HG03045 (cell line): ENCODE measurements at regions not wholly inside any gene's neighbourhood (a gene's known extent, or its start where the extent isn't known, plus 50 kb on each side); places are given as distances from the start of the nearest gene placed in this dataset.

Source experiments
- ATAC-seq: cut with Tn5 transposase; IDR thresholded peaks from one replicate; pipeline ENCODE4 v1.9.1; 2021; ENCODE audit warnings: mild to moderate bottlenecking, moderate library complexity; ENCODE audit not compliant: unreplicated experiment

DNA sequence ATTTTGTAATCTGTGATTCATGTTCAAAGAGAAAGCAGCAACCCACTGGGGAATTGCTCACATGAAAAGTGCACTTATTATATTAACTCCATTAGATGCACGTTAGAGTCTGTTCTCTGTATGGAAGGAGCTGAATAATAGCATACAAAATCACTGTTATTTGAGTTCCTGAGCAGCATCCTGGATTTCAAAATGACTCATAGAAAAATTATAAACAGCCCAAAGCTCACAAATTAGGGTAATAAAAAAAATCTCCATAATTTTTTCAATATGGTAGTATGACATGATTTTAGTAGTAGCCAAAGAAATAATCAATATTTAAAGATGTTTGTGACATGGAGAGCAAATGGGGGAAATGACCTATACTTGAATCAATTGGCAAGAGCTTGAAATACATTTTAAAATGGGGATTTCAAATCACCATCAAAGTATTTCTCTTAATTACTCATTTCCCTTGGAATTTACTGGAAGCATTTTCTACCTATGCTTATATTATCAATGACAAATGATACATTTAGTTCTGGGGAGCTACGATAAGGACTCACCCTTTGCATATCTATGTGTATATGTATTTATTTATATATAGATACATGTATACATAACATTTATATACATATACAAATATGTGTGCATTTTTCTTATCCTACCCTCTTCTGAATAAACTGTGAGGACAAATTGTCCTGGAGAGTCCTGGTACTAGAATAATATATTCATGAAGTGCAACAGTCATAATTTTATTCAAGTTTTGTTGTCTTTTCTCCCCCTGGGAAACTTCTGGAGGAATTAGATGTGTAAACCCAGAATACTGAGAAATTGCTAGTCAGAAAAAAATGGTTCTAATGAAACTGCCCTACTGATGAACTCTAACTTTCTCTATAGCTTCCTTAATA lies 116.3 kb downstream of the RPL22L1 start:
- ATAC-seq: no peak

DNA sequence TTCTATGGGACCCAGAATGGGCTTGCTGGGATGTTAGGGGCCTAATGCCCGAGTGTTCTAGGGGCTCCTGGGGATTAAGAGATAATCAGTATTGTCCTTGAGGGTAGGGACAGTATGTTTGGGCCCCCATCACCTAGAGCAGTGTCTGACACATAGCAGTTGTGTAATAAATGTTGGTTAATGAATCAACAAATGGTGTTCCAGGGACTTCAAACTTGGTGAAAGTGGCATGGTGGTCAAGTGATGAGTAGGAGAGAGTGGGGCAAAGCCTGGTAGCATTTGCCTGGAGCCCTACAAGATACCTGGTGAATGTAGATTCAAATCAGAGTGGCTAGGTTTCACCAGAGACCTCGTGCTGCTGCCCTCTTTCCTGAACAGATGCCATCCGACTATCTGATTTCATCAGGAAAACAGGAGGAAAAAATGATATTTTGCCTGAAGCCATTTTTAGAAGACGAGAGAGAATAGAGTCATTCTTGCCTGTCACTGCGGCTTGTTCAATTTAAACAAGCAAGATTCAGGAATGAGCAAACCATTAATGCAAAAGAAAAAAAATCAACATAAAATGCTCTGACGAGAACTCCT lies 117.3 kb downstream of the RPL22L1 start:
- ATAC-seq: no peak

- ATAC-seq: no peak
Measured at GRCh38 chr3:170751899-170752293, 118.1 kb downstream of the RPL22L1 start.

GRCh38 chr3:170751083-170751898 lies 118.7 kb downstream of the RPL22L1 start:
- ATAC-seq: no peak

DNA sequence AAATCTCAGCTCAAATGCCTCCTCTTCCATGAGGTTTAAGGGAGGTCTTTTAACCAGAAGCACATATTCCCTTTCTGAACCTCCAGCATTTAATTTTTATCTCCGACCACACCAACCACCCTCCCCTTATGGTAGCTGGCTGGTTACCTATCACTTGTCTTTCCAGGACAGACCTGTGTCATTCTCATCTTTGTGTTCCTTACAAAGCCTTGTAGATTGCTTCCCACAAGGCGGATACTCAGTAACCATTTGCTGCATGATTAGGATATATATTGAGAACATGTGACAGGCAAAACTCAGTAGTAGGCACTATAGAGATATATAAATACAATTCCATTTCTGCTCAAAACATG lies 119.5 kb downstream of the RPL22L1 start:
- no peak for ATAC-seq

- ATAC-seq: no peak
Measured at GRCh38 chr3:170749765-170750477, 120.1 kb downstream of the RPL22L1 start.

- no peak for ATAC-seq
Measured at GRCh38 chr3:170749185-170749584, 120.8 kb downstream of the RPL22L1 start.

- no peak for ATAC-seq
Measured at GRCh38 chr3:170746175-170746942, 123.6 kb downstream of the RPL22L1 start.

DNA sequence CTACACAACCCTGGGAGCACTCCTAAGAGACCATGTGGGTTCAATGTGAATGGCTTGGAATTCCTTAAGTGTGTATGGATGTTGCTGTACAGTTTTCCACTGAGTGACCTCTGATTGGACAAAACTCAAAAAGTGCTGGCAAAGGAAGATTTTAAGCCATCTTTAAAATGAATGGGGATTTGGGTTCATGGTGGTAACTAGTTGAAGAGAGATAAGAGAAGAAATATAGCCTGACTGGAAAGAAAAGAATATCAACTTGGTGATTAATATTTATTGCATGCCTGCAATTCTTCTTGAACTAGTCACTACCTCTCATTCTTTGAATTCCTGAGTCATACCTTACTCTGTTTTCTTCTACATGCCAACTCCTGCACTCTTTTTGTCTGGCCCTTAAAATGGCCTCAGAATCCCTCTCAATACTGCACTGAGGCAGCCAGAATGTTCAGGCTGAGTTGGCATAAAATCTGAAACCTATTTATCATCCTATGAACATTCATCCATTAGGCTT lies 124.7 kb downstream of the RPL22L1 start:
- ATAC-seq: no peak

- no peak for ATAC-seq
Measured at GRCh38 chr3:170741756-170742529, 128.1 kb downstream of the RPL22L1 start.

GRCh38 chr3:170740726-170741591 lies 129.0 kb downstream of the RPL22L1 start:
- no peak for ATAC-seq

- no peak for ATAC-seq
Measured at GRCh38 chr3:170740285-170740684, 129.7 kb downstream of the RPL22L1 start.

- no peak for ATAC-seq
Measured at GRCh38 chr3:170739410-170739809, 130.6 kb downstream of the RPL22L1 start.

GRCh38 chr3:170738766-170739165 lies 131.2 kb downstream of the RPL22L1 start:
- ATAC-seq: no peak

GRCh38 chr3:170737498-170738162 lies 132.4 kb downstream of the RPL22L1 start:
- ATAC-seq: no peak

DNA sequence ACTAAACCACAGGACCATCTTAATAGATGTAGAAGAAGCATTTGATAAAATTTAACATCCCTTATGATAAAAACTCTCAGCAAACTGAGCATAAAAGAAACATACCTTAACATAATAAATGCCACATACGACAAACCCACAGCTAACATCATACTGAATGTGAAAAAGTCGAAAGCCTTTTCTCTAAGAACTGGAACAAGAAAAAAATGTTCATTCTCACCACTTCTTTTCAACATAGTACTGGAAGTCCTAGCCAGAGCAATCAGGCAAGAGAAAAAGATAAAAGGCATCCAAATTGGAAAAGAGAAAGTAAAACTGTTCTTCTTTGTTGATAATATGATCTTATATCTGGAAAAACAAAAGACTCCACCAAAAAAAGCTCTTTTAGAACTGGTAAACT lies 134.2 kb downstream of the RPL22L1 start:
- no peak for ATAC-seq

DNA sequence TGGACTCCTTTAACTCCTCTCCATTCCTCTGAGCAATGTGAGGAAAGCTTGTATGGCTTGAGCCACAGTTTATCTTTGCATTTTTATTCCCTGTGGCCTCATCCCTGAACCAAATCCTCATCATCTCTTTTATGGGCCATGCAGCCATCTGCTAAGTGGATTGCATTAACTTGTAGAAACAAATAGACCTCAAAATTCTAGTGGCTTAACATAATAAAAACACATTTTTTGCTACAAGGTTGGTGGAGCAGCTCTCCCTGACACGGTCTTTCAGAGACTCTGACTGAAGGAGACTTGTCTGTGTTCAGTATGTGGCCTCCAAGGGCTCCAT lies 135.3 kb downstream of the RPL22L1 start:
- no peak for ATAC-seq
